ENCODE measurements at regions not wholly inside any gene's neighbourhood (a gene's known extent, or its start where the extent isn't known, plus 50 kb on each side); places are given as distances from the start of the nearest gene placed in this dataset.

DNA sequence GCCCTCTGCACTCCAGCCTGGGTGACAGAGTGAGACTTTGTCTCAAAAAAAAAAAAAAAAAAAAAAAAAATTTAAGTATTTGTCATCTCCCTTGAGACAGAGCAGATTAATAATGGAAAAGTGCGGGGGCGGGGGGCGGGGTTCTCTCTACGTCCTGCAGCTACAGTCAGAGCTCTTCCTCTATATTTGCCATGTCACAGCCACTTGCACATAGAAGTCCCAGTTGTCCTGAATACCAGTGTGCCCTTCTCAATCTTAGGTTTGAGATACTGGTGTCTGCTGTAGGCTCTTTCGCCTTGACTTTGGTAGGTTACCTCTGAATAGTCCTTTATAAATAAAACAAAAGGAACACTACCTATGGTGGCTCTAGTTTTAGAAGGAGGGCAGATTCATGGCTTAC lies 237.8 kb upstream of the PGRMC2 start:
- ChIA-PET CTCF (ENCODE audit: low intra/inter-chr PET ratio, low total read pairs) (no interaction called here), POLR2A (no interaction called here)
- no peaks in the 10 kb centered on the region for H3K36me3 ChIP-seq (replicated peaks in 1 of 2; ENCODE audit: control insufficient read depth in 1 of 2, insufficient read depth in 2 of 2, low read length in 2 of 2)
- peaks cover 10% of the 10 kb centered on the region for H3K4me1 ChIP-seq (ENCODE audit: insufficient read depth, low read length)
- no peak overlapping the region for H2AFZ ChIP-seq (ENCODE audit: low read length)
- no peak for TF ChIP-seq EEA1 (CRISPR knock-in tag; IDR thresholded peaks at IDR 0.05; ENCODE audit: borderline replicate concordance)
- TF ChIP-seq, protein P1, sequence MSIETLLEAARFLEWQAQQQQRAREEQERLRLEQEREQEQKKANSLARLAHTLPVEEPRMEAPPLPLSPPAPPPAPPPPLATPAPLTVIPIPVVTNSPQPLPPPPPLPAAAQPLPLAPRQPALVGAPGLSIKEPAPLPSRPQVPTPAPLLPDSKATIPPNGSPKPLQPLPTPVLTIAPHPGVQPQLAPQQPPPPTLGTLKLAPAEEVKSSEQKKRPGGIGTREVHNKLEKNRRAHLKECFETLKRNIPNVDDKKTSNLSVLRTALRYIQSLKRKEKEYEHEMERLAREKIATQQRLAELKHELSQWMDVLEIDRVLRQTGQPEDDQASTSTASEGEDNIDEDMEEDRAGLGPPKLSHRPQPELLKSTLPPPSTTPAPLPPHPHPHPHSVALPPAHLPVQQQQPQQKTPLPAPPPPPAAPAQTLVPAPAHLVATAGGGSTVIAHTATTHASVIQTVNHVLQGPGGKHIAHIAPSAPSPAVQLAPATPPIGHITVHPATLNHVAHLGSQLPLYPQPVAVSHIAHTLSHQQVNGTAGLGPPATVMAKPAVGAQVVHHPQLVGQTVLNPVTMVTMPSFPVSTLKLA (IDR thresholded peaks at IDR 0.05) = no peak
- no peak for TF ChIP-seq ZNF335 (CRISPR knock-in tag; IDR thresholded peaks at IDR 0.05)
- TF ChIP-seq PAX8 (CRISPR knock-in tag; IDR thresholded peaks at IDR 0.05; ENCODE audit: borderline replicate concordance) = no peak
- TF ChIP-seq NFYC (CRISPR knock-in tag; IDR thresholded peaks at IDR 0.05) = no peak
- TF ChIP-seq POGK (CRISPR knock-in tag; conservative IDR thresholded peaks at IDR 0.05) = no peak
- TF ChIP-seq ZNF251 (CRISPR knock-in tag; IDR thresholded peaks at IDR 0.05) = no peak
- TF ChIP-seq ETS1 (CRISPR knock-in tag; IDR thresholded peaks at IDR 0.05) = no peak
- TF ChIP-seq ZNF446 (CRISPR knock-in tag; IDR thresholded peaks at IDR 0.05) = no peak
- TF ChIP-seq ZNF383 (CRISPR knock-in tag; IDR thresholded peaks at IDR 0.05; ENCODE audit: borderline replicate concordance) = no peak
- no TSS peak for BruUV-seq (replicated peaks)
- H3K4me3 ChIP-seq (replicated peaks in 1 of 3; ENCODE audit: insufficient read depth in 1 of 3, low read depth in 2 of 3, low read length in 3 of 3) = no peak overlapping the region
- H3K9me3 ChIP-seq (ENCODE audit: low read length) = no peaks in the 10 kb centered on the region
- ATAC-seq (no peak), DNase-seq (ENCODE audit: low spot score) (no peak), FAIRE-seq (no peak)
- no peak overlapping the region for H3K27ac ChIP-seq (ENCODE audit: extremely low read length, insufficient read depth, low read length)
- H3K9ac ChIP-seq (ENCODE audit: insufficient read depth, low read depth, low read length) = no peak overlapping the region
- H3K79me2 ChIP-seq (ENCODE audit: insufficient read depth, low read length) = no peaks in the 10 kb centered on the region
- in situ Hi-C loops (cut with HindIII; ENCODE audit: extremely low pct_ligation_motif_present, low pct_unique_long_range_greater_than_20kb) (no loop called here), intact Hi-C loops (cut with micrococcal nuclease; ENCODE audit: unreplicated experiment) (no loop called here)
- WGBS (ENCODE audit: low lambda C conversion rate) = 73% methylated on average over 5 of the region's 5 CpGs
- no peaks in the 10 kb centered on the region for H3K27me3 ChIP-seq (ENCODE audit: control insufficient read depth in 1 of 2, insufficient read depth in 2 of 2, low read length in 2 of 2)
- no peak overlapping the region for H3K4me2 ChIP-seq (ENCODE audit: low read depth, low read length)
- H4K20me1 ChIP-seq (ENCODE audit: insufficient read depth, low read length) = no peaks in the 10 kb centered on the region

Measured in HepG2 (cell line).